HepG2 (cell line): ENCODE measurements at regions not wholly inside any gene's neighbourhood (a gene's known extent, or its start where the extent isn't known, plus 50 kb on each side); places are given as distances from the start of the nearest gene placed in this dataset.

Experiments
- EP300 ChIP-seq, 3 experiments: sonication (generic) in 1 of 3; formaldehyde crosslinking in 1 of 3; IDR thresholded peaks; 2 replicates each; pipeline versions ENCODE4 v1.5.1 to v1.6.1; 2011 to 2020; ENCODE audit warnings: low read depth in 2 of 3, low read length in 2 of 3, borderline replicate concordance in 1 of 3, improper control_type of control experiment in 1 of 3, mild to moderate bottlenecking in 1 of 3, missing genetic modification reagents in 1 of 3, moderate library complexity in 1 of 3
- HOXA7 ChIP-seq: sonication (generic); formaldehyde crosslinking; IDR thresholded peaks from 2 replicates; pipeline ENCODE4 v1.8.1; 2022; ENCODE audit warnings: mild to moderate bottlenecking, missing genetic modification reagents, moderate library complexity
- MBD4 ChIP-seq: IDR thresholded peaks from 2 replicates; pipeline ENCODE4 v1.6.1; 2012; ENCODE audit warnings: low read length, inconsistent platforms, borderline replicate concordance
- ZNF138 ChIP-seq: sonication (generic); formaldehyde crosslinking; IDR thresholded peaks from 2 replicates; pipeline ENCODE4 v1.5.0; 2020; ENCODE audit warnings: mild to moderate bottlenecking, low read depth, missing genetic modification reagents
- TF ChIP-seq, protein P1 (sequence below): sonication (generic); formaldehyde crosslinking; IDR thresholded peaks from 2 replicates; pipeline ENCODE4 v1.5.1; 2020; ENCODE audit warnings: missing genetic modification reagents, mild to moderate bottlenecking, borderline replicate concordance

DNA sequence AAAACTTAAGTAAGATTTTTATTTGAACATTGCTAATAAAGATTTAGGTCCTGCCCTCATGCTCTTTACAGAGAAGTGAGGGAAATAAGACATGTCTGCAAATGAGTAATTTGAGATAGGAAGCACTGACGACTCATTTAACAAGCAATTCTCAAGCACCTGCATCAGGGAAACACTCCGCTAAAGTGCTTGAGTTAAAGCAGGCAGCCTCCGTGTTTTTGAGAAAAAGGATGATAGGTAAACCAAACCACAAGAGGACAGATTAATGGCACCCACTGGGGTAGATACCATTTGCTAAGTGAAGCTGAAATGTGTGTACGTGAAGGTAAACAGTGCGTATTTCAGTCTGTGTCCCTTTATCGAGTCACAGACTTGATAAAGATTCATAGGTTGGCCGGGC is 184.6 kb upstream of the CARD18 start:
- TF ChIP-seq EP300 (IDR thresholded peaks at IDR 0.05; ENCODE audit: low read depth in 2 of 2, low read length in 2 of 2) (no peak), EP300 (CRISPR knock-in tag; IDR thresholded peaks at IDR 0.05; ENCODE audit: borderline replicate concordance) (no peak), MBD4 (no peak), HOXA7 (CRISPR knock-in tag) (no peak), ZNF138 (no peak)
- TF ChIP-seq, protein P1, sequence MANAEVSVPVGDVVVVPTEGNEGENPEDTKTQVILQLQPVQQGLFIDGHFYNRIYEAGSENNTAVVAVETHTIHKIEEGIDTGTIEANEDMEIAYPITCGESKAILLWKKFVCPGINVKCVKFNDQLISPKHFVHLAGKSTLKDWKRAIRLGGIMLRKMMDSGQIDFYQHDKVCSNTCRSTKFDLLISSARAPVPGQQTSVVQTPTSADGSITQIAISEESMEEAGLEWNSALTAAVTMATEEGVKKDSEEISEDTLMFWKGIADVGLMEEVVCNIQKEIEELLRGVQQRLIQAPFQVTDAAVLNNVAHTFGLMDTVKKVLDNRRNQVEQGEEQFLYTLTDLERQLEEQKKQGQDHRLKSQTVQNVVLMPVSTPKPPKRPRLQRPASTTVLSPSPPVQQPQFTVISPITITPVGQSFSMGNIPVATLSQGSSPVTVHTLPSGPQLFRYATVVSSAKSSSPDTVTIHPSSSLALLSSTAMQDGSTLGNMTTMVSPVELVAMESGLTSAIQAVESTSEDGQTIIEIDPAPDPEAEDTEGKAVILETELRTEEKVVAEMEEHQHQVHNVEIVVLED = no peak
